ENCODE measurements at regions not wholly inside any gene's neighbourhood (a gene's known extent, or its start where the extent isn't known, plus 50 kb on each side); places are given as distances from the start of the nearest gene placed in this dataset.

DNA sequence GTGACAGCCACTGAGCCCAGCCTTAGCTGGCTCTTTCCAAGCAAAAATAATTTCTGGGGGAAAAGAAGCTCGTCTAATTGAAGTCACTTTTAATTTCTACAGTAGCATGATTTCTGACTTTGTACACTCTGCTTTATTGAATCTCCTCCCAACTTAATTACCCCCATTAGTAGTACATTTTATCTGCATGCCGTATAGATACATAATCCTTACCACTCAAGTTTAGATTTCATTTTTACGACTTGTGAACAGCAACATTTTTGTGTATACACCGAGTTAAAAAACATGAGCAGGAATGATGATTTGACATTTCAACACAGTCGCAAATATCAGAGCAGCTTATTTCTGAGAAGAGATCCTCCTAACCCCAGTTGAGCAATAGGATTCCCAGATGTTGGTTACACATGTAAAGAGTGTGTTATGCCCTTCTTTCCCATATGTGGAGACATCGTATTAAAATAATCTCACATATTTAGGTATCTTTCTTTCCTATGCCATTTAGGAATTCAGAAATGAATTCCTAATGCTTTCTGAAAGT, 127.3 kb upstream of the MTHFD1L start:
- no peak overlapping the region for H3K4me3 ChIP-seq (ENCODE audit: low read depth, low read length, poor library complexity, severe bottlenecking)
- no peaks in the 10 kb centered on the region for H4K20me1 ChIP-seq (ENCODE audit: insufficient read depth, low read length)
- no peaks in the 10 kb centered on the region for H3K4me1 ChIP-seq (ENCODE audit: insufficient read depth, low read length, severe bottlenecking)
- no peak overlapping the region for H3K4me2 ChIP-seq (ENCODE audit: low read length)
- H3K9ac ChIP-seq (ENCODE audit: low read length): no peak overlapping the region
- H3K27ac ChIP-seq (ENCODE audit: low read depth, low read length, poor library complexity, severe bottlenecking): no peak overlapping the region
- no peaks in the 10 kb centered on the region for H3K27me3 ChIP-seq (ENCODE audit: insufficient read depth, low read length)
- TF ChIP-seq EZH2 (IDR thresholded peaks at IDR 0.05; ENCODE audit: borderline replicate concordance, low read length): no peak
- TF ChIP-seq, protein P1, sequence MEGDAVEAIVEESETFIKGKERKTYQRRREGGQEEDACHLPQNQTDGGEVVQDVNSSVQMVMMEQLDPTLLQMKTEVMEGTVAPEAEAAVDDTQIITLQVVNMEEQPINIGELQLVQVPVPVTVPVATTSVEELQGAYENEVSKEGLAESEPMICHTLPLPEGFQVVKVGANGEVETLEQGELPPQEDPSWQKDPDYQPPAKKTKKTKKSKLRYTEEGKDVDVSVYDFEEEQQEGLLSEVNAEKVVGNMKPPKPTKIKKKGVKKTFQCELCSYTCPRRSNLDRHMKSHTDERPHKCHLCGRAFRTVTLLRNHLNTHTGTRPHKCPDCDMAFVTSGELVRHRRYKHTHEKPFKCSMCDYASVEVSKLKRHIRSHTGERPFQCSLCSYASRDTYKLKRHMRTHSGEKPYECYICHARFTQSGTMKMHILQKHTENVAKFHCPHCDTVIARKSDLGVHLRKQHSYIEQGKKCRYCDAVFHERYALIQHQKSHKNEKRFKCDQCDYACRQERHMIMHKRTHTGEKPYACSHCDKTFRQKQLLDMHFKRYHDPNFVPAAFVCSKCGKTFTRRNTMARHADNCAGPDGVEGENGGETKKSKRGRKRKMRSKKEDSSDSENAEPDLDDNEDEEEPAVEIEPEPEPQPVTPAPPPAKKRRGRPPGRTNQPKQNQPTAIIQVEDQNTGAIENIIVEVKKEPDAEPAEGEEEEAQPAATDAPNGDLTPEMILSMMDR (IDR thresholded peaks at IDR 0.05; ENCODE audit: low read length): no peak
- H2AFZ ChIP-seq (ENCODE audit: low read length): no peak overlapping the region
- H3F3A ChIP-seq (ENCODE audit: insufficient read depth, low read length): no peaks in the 10 kb centered on the region
- peaks cover 89% of the 10 kb centered on the region for H3K36me3 ChIP-seq (ENCODE audit: insufficient read depth, low read length)
- peaks cover 85% of the 10 kb centered on the region for H3K79me2 ChIP-seq (ENCODE audit: insufficient read depth, low read length)
- H3K9me3 ChIP-seq (ENCODE audit: low read length): no peaks in the 10 kb centered on the region
- H3K9me2 ChIP-seq (ENCODE audit: low read depth, low read length): no peaks in the 10 kb centered on the region

DNA sequence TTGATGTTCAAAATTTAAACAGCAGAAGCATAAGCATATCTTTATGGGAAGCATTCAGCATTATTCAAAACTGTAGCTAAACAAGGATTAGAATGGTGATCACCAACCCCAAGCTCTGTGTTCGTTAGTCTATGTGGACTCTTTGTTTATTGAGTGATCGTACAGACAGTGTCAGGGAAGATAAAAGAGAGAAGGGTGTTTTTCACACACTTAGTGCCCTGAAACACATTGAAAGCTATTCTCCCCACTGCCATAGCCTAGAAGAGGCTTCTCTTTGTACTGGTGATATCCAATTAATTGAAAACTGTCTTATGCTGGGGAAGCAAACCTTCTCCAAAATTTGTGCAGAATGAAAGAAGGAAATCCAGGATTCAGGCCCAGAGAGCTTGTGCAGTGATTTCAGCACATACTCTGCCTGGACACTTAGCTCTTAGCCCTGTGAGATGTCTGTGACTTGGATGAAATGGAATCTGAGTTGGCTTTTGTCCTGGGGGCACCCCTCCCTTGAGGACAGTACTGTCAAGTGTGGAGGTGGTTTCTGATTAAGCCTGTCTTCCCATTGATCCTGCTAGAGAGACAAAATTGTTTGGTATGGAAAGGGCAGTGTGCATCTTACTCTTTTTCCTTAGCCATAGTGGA, 125.7 kb upstream of the MTHFD1L start:
- H3K4me1 ChIP-seq (ENCODE audit: insufficient read depth, low read length, severe bottlenecking): peaks cover 8% of the 10 kb centered on the region

DNA sequence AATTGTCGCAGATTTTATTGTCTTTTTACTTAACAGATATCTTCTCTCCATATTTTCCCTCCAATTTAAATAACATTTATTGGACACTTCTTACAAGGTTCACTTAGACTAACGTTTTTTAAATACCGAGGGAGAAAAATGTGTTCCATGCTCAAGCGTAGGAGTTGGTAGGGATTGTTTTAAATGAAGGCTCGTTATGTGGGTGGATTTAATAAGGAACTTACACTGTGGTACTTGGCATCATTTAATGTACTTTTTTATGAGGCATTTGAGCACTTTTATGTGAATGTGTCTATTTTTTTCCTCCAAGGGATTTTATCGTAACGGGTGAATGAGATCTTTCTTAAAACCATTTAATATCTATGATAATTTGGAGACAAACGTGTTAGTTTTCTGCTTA, 125.0 kb upstream of the MTHFD1L start:
- Histone ChIP-seq H3K79me2 (ENCODE audit: insufficient read depth, low read length) (peaks cover 86% of the 10 kb centered on the region), H2AFZ (ENCODE audit: low read length) (no peak overlapping the region), H3K27ac (ENCODE audit: low read depth, low read length, poor library complexity, severe bottlenecking) (no peak overlapping the region), H4K20me1 (ENCODE audit: insufficient read depth, low read length) (no peaks in the 10 kb centered on the region), H3F3A (ENCODE audit: insufficient read depth, low read length) (no peaks in the 10 kb centered on the region), H3K9me2 (ENCODE audit: low read depth, low read length) (no peaks in the 10 kb centered on the region), H3K4me2 (ENCODE audit: low read length) (no peak overlapping the region), H3K9me3 (ENCODE audit: low read length) (no peaks in the 10 kb centered on the region), H3K4me1 (ENCODE audit: insufficient read depth, low read length, severe bottlenecking) (peaks cover 14% of the 10 kb centered on the region), H3K27me3 (ENCODE audit: insufficient read depth, low read length) (no peaks in the 10 kb centered on the region), H3K9ac (ENCODE audit: low read length) (no peak overlapping the region), H3K4me3 (ENCODE audit: low read depth, low read length, poor library complexity, severe bottlenecking) (no peak overlapping the region), H3K36me3 (ENCODE audit: insufficient read depth, low read length) (peaks cover 85% of the 10 kb centered on the region)
- TF ChIP-seq EZH2 (IDR thresholded peaks at IDR 0.05; ENCODE audit: borderline replicate concordance, low read length): no peak
- TF ChIP-seq, protein P1 (IDR thresholded peaks at IDR 0.05; ENCODE audit: low read length): no peak

More for the DNA sequence above, 125.7 kb upstream of the MTHFD1L start:
- Histone ChIP-seq H3K9me3 (ENCODE audit: low read length) (no peaks in the 10 kb centered on the region), H2AFZ (ENCODE audit: low read length) (no peak overlapping the region), H3K36me3 (ENCODE audit: insufficient read depth, low read length) (peaks cover 85% of the 10 kb centered on the region), H3K9me2 (ENCODE audit: low read depth, low read length) (no peaks in the 10 kb centered on the region), H3K79me2 (ENCODE audit: insufficient read depth, low read length) (peaks cover 84% of the 10 kb centered on the region), H3K4me3 (ENCODE audit: low read depth, low read length, poor library complexity, severe bottlenecking) (no peak overlapping the region), H3K9ac (ENCODE audit: low read length) (no peak overlapping the region), H3K27ac (ENCODE audit: low read depth, low read length, poor library complexity, severe bottlenecking) (no peak overlapping the region), H3K4me2 (ENCODE audit: low read length) (no peak overlapping the region), H3K27me3 (ENCODE audit: insufficient read depth, low read length) (no peaks in the 10 kb centered on the region), H4K20me1 (ENCODE audit: insufficient read depth, low read length) (no peaks in the 10 kb centered on the region), H3F3A (ENCODE audit: insufficient read depth, low read length) (no peaks in the 10 kb centered on the region)
- TF ChIP-seq EZH2 (IDR thresholded peaks at IDR 0.05; ENCODE audit: borderline replicate concordance, low read length): no peak
- TF ChIP-seq, protein P1 (IDR thresholded peaks at IDR 0.05; ENCODE audit: low read length): no peak
